HUES48 (cell line): ENCODE measurements at regions not wholly inside any gene's neighbourhood (a gene's known extent, or its start where the extent isn't known, plus 50 kb on each side); places are given as distances from the start of the nearest gene placed in this dataset.

Experiments used
- H3K27ac ChIP-seq: one replicate; pipeline ENCODE4 v1.7.0; 2013; ENCODE audit warnings: low read depth, low read length, inconsistent platforms
- H3K27me3 ChIP-seq: 2 replicates; pipeline ENCODE4 v1.6.1; 2013; ENCODE audit warnings: mild to moderate bottlenecking, low read length; ENCODE audit not compliant: control insufficient read depth, insufficient read depth
- H3K36me3 ChIP-seq: 2 replicates; pipeline ENCODE4 v1.6.1; 2013; ENCODE audit warnings: low read length; ENCODE audit not compliant: control insufficient read depth, insufficient read depth
- H3K4me1 ChIP-seq: 2 replicates; pipeline ENCODE4 v1.6.1; 2013; ENCODE audit warnings: mild to moderate bottlenecking, low read length; ENCODE audit not compliant: control insufficient read depth, insufficient read depth
- H3K4me3 ChIP-seq: 2 replicates; pipeline ENCODE4 v1.5.1; 2013; ENCODE audit warnings: mild to moderate bottlenecking, low read depth, low read length
- H3K9ac ChIP-seq: 2 replicates; pipeline ENCODE4 v1.6.1; 2013; ENCODE audit warnings: mild to moderate bottlenecking, low read depth, low read length, moderate library complexity
- H3K9me3 ChIP-seq: 2 replicates; pipeline ENCODE4 v1.6.1; 2013; ENCODE audit warnings: low read length; ENCODE audit not compliant: control insufficient read depth, insufficient read depth

- Histone ChIP-seq H3K9ac (no peak overlapping the region), H3K9me3 (no peaks in the 10 kb centered on the region), H3K4me3 (no peak overlapping the region), H3K27me3 (no peaks in the 10 kb centered on the region), H3K4me1 (no peaks in the 10 kb centered on the region), H3K27ac (no peak overlapping the region), H3K36me3 (no peaks in the 10 kb centered on the region)
Observed at GRCh38 chr7:26459540-26460193, 168.0 kb downstream of the SNX10 start.

- Histone ChIP-seq H3K9ac (no peak overlapping the region), H3K36me3 (no peaks in the 10 kb centered on the region), H3K4me1 (no peaks in the 10 kb centered on the region), H3K4me3 (no peak overlapping the region), H3K27me3 (no peaks in the 10 kb centered on the region), H3K27ac (no peak overlapping the region), H3K9me3 (no peaks in the 10 kb centered on the region)
Observed at GRCh38 chr7:26460351-26461085, 168.9 kb downstream of the SNX10 start.

- H3K36me3 ChIP-seq, result no peaks in the 10 kb centered on the region
- no peak overlapping the region for H3K9ac ChIP-seq
- no peaks in the 10 kb centered on the region for H3K4me1 ChIP-seq
- no peak overlapping the region for H3K4me3 ChIP-seq
- no peaks in the 10 kb centered on the region for H3K27me3 ChIP-seq
- H3K9me3 ChIP-seq, result no peaks in the 10 kb centered on the region
- H3K27ac ChIP-seq, result no peak overlapping the region
Observed at GRCh38 chr7:26461518-26461917, 169.9 kb downstream of the SNX10 start.

GRCh38 chr7:26466007-26466406, 174.3 kb downstream of the SNX10 start:
- Histone ChIP-seq H3K9me3 (no peaks in the 10 kb centered on the region), H3K27me3 (no peaks in the 10 kb centered on the region), H3K36me3 (no peaks in the 10 kb centered on the region), H3K27ac (no peak overlapping the region), H3K4me3 (no peak overlapping the region), H3K4me1 (no peaks in the 10 kb centered on the region), H3K9ac (no peak overlapping the region)

GRCh38 chr7:26467104-26467503, 175.4 kb downstream of the SNX10 start:
- H3K4me1 ChIP-seq, result no peaks in the 10 kb centered on the region
- no peak overlapping the region for H3K4me3 ChIP-seq
- H3K9ac ChIP-seq, result no peak overlapping the region
- H3K9me3 ChIP-seq, result no peaks in the 10 kb centered on the region
- no peaks in the 10 kb centered on the region for H3K27me3 ChIP-seq
- H3K27ac ChIP-seq, result no peak overlapping the region
- H3K36me3 ChIP-seq, result no peaks in the 10 kb centered on the region

- no peak overlapping the region for H3K9ac ChIP-seq
- H3K4me3 ChIP-seq, result no peak overlapping the region
- H3K36me3 ChIP-seq, result no peaks in the 10 kb centered on the region
- H3K9me3 ChIP-seq, result no peaks in the 10 kb centered on the region
- H3K27ac ChIP-seq, result no peak overlapping the region
- H3K4me1 ChIP-seq, result no peaks in the 10 kb centered on the region
- H3K27me3 ChIP-seq, result no peaks in the 10 kb centered on the region
Observed at GRCh38 chr7:26467541-26467940, 175.9 kb downstream of the SNX10 start.

GRCh38 chr7:26468625-26469024, 177.0 kb downstream of the SNX10 start:
- H3K9me3 ChIP-seq, result no peaks in the 10 kb centered on the region

GRCh38 chr7:26469188-26469587, 177.5 kb downstream of the SNX10 start:
- H3K36me3 ChIP-seq, result no peaks in the 10 kb centered on the region
- no peak overlapping the region for H3K4me3 ChIP-seq
- no peaks in the 10 kb centered on the region for H3K27me3 ChIP-seq
- no peak overlapping the region for H3K27ac ChIP-seq
- no peaks in the 10 kb centered on the region for H3K9me3 ChIP-seq
- H3K9ac ChIP-seq, result no peak overlapping the region
- H3K4me1 ChIP-seq, result no peaks in the 10 kb centered on the region

More at GRCh38 chr7:26468625-26469024, 177.0 kb downstream of the SNX10 start:
- Histone ChIP-seq H3K27ac (no peak overlapping the region), H3K9ac (no peak overlapping the region), H3K4me3 (no peak overlapping the region), H3K27me3 (no peaks in the 10 kb centered on the region), H3K4me1 (no peaks in the 10 kb centered on the region), H3K36me3 (no peaks in the 10 kb centered on the region)

GRCh38 chr7:26470691-26471090, 179.0 kb downstream of the SNX10 start:
- H3K4me1 ChIP-seq, result no peaks in the 10 kb centered on the region
- no peaks in the 10 kb centered on the region for H3K27me3 ChIP-seq
- no peaks in the 10 kb centered on the region for H3K9me3 ChIP-seq
- H3K4me3 ChIP-seq, result no peak overlapping the region
- no peak overlapping the region for H3K9ac ChIP-seq
- no peaks in the 10 kb centered on the region for H3K36me3 ChIP-seq
- H3K27ac ChIP-seq, result no peak overlapping the region

- no peak overlapping the region for H3K9ac ChIP-seq
Observed at GRCh38 chr7:26471306-26472075, 179.8 kb downstream of the SNX10 start.

GRCh38 chr7:26472971-26473370, 181.3 kb downstream of the SNX10 start:
- no peaks in the 10 kb centered on the region for H3K27me3 ChIP-seq
- H3K4me3 ChIP-seq, result no peak overlapping the region
- H3K9ac ChIP-seq, result no peak overlapping the region
- H3K36me3 ChIP-seq, result no peaks in the 10 kb centered on the region
- H3K27ac ChIP-seq, result no peak overlapping the region
- H3K9me3 ChIP-seq, result no peaks in the 10 kb centered on the region
- no peaks in the 10 kb centered on the region for H3K4me1 ChIP-seq

More at GRCh38 chr7:26471306-26472075, 179.8 kb downstream of the SNX10 start:
- Histone ChIP-seq H3K36me3 (no peaks in the 10 kb centered on the region), H3K4me3 (no peak overlapping the region), H3K27me3 (no peaks in the 10 kb centered on the region), H3K9me3 (no peaks in the 10 kb centered on the region), H3K27ac (no peak overlapping the region), H3K4me1 (no peaks in the 10 kb centered on the region)
